Smooth muscle cell (in vitro differentiated cells): ENCODE measurements at regions not wholly inside any gene's neighbourhood (a gene's known extent, or its start where the extent isn't known, plus 50 kb on each side); places are given as distances from the start of the nearest gene placed in this dataset.

ENCODE experiments used
- DNase-seq: peaks from one replicate; lab custom pipeline; 2025; ENCODE audit not compliant: unreplicated experiment; lab: John Stamatoyannopoulos, UW
- H2AFZ ChIP-seq: fragments of 200-600 bp; sonication (generic); 2 replicates; pipeline ENCODE4 v1.6.0; 2016; ENCODE audit warnings: antibody characterized with exemption, low read depth, mild to moderate bottlenecking
- H3F3A ChIP-seq: fragments of 200-600 bp; sonication (generic); 2 replicates; pipeline ENCODE4 v1.6.0; 2017; ENCODE audit warnings: antibody characterized with exemption, low read depth
- H3K27ac ChIP-seq: fragments of 200-600 bp; sonication (generic); 2 replicates; pipeline ENCODE4 v1.5.1; 2016; ENCODE audit warnings: low read depth, mild to moderate bottlenecking
- H3K27me3 ChIP-seq: fragments of 200-600 bp; sonication (generic); 2 replicates; pipeline ENCODE4 v1.6.1; 2016; ENCODE audit warnings: low read depth, mild to moderate bottlenecking
- H3K36me3 ChIP-seq: fragments of 200-600 bp; sonication (generic); 2 replicates; pipeline ENCODE4 v1.5.1; 2016; ENCODE audit warnings: low read depth
- H3K4me1 ChIP-seq: fragments of 200-600 bp; sonication (generic); 2 replicates; pipeline ENCODE4 v1.5.1; 2016; ENCODE audit warnings: low read depth
- H3K4me2 ChIP-seq: fragments of 200-600 bp; sonication (generic); 2 replicates; pipeline ENCODE4 v1.6.0; 2016; ENCODE audit warnings: mild to moderate bottlenecking
- H3K4me3 ChIP-seq: fragments of 200-600 bp; sonication (generic); 2 replicates; pipeline ENCODE4 v1.5.1; 2016; ENCODE audit warnings: mild to moderate bottlenecking
- H3K79me2 ChIP-seq: fragments of 200-600 bp; sonication (generic); 2 replicates; pipeline ENCODE4 v1.6.0; 2016; ENCODE audit warnings: low read depth, mild to moderate bottlenecking
- H3K9ac ChIP-seq: fragments of 200-600 bp; sonication (generic); 2 replicates; pipeline ENCODE4 v1.6.0; 2016; ENCODE audit warnings: low read depth
- H3K9me3 ChIP-seq: fragments of 200-600 bp; sonication (generic); replicated peaks from 2 replicates; pipeline ENCODE4 v1.5.1; 2016; ENCODE audit warnings: low read depth
- H4K20me1 ChIP-seq: fragments of 200-600 bp; sonication (generic); 2 replicates; pipeline ENCODE4 v1.6.0; 2016; ENCODE audit warnings: low read depth
- CTCF ChIP-seq: fragments of 200-600 bp; sonication (generic); IDR thresholded peaks from 2 replicates; pipeline ENCODE4 v1.5.1; 2017; ENCODE audit warnings: borderline replicate concordance, mild to moderate bottlenecking, antibody characterized with exemption; ENCODE audit not compliant: insufficient read depth, poor library complexity, severe bottlenecking
- WGBS: methylation state at CpG from one replicate; pipeline ENCODE4 v1.1.7; 2016; ENCODE audit warnings: low lambda C conversion rate; 5-methylcytosine and 5-hydroxymethylcytosine counted together

- H3K27ac ChIP-seq, result no peak overlapping the region
- H3K79me2 ChIP-seq, result no peaks in the 10 kb centered on the region
- H4K20me1 ChIP-seq, result no peaks in the 10 kb centered on the region
- no peak for TF ChIP-seq CTCF
- H3K36me3 ChIP-seq, result no peaks in the 10 kb centered on the region
- no peak for DNase-seq
- no peaks in the 10 kb centered on the region for H3K27me3 ChIP-seq
- no peak overlapping the region for H2AFZ ChIP-seq
- no peaks in the 10 kb centered on the region for H3F3A ChIP-seq
- no peaks in the 10 kb centered on the region for H3K9me3 ChIP-seq
- no peak overlapping the region for H3K9ac ChIP-seq
- H3K4me3 ChIP-seq, result no peak overlapping the region
- 92% methylated on average over 2 of the region's 2 CpGs for WGBS
- H3K4me1 ChIP-seq, result no peaks in the 10 kb centered on the region
- H3K4me2 ChIP-seq, result no peak overlapping the region
Measured at GRCh38 chr3:59262076-59262498, 212.3 kb upstream of the CFAP20DC start.

GRCh38 chr3:59261009-59261408 is 211.2 kb upstream of the CFAP20DC start:
- Histone ChIP-seq H3K4me1 (no peaks in the 10 kb centered on the region), H3K9ac (no peak overlapping the region), H3K27ac (no peak overlapping the region), H4K20me1 (no peaks in the 10 kb centered on the region), H3K9me3 (no peaks in the 10 kb centered on the region), H3F3A (no peaks in the 10 kb centered on the region), H2AFZ (no peak overlapping the region), H3K4me3 (no peak overlapping the region), H3K27me3 (no peaks in the 10 kb centered on the region), H3K36me3 (no peaks in the 10 kb centered on the region), H3K79me2 (no peaks in the 10 kb centered on the region), H3K4me2 (no peak overlapping the region)
- no peak for TF ChIP-seq CTCF
- no peak for DNase-seq

DNA sequence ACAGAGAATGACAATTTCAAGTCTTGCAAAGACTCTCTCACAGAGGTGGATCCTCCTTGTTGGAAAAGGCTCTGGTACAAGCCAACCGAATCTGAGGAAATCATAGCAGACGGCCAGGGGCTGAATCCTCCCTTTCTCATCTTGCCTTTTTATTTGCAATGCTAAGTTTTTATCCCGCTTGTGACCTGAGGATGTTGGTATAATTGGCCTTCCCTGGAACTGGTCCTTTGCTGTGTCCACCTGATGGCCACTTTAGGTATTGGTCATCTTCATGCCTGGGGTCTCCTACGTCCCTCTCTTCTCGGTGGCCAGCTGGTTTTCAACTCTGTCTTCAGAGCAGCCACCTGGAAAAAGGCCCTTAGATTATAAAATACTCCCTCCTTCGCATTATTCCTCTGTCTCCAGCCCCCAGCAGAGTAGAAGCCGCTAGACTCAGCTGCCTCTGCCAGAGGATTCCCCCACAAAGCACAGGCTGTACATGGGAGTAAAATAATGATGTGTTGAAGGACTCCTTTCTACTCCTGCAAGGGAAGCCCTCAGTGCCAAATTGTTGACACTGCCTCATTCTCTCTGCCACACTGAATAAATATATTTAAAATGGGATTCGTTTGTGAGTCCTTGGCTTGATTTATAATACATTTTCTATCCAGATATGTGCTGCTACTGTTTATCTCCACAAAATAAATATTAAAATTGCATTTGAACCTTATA is 208.9 kb upstream of the CFAP20DC start:
- no peak for TF ChIP-seq CTCF
- H3K27me3 ChIP-seq, result peaks cover 6% of the 10 kb centered on the region
- H2AFZ ChIP-seq, result no peak overlapping the region
- no peaks in the 10 kb centered on the region for H3K9me3 ChIP-seq
- no peak overlapping the region for H3K4me3 ChIP-seq
- H3K9ac ChIP-seq, result no peak overlapping the region
- no peaks in the 10 kb centered on the region for H3F3A ChIP-seq
- no peak for DNase-seq
- H4K20me1 ChIP-seq, result no peaks in the 10 kb centered on the region
- H3K36me3 ChIP-seq, result no peaks in the 10 kb centered on the region
- H3K4me2 ChIP-seq, result no peak overlapping the region
- H3K79me2 ChIP-seq, result no peaks in the 10 kb centered on the region
- no peak overlapping the region for H3K27ac ChIP-seq
- WGBS, result 90% methylated on average over 8 of the region's 8 CpGs
- no peaks in the 10 kb centered on the region for H3K4me1 ChIP-seq

DNA sequence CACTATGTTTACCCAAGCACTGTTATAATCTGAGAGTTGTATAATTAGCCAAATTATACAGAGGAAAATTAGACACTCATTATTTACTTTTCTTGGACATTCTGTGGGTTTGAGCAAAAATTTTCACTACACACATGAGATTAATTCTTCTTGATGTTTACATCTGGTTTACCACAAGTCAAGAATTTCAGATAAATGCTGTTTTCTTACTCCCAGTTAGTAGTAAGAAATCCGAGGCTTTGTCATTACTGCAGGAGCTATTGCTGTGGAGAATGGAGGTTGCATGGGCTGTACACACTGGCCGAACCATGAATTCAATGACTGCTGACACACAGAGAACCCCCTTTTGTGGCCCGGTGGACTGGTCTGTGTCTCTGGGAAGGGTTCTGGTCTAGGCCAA is 207.7 kb upstream of the CFAP20DC start:
- 39% methylated on average over 3 of the region's 3 CpGs for WGBS
- Histone ChIP-seq H3K9me3 (no peaks in the 10 kb centered on the region), H3K79me2 (no peaks in the 10 kb centered on the region), H3K27ac (no peak overlapping the region), H3K4me2 (peak overlapping the region; percentile 55), H3F3A (no peaks in the 10 kb centered on the region), H4K20me1 (no peaks in the 10 kb centered on the region), H2AFZ (no peak overlapping the region), H3K36me3 (no peaks in the 10 kb centered on the region), H3K9ac (no peak overlapping the region), H3K27me3 (peaks cover 7% of the 10 kb centered on the region), H3K4me3 (no peak overlapping the region), H3K4me1 (no peaks in the 10 kb centered on the region)
- no peak for TF ChIP-seq CTCF
- no peak for DNase-seq
